UCSD-AML1 (cell line): ENCODE measurements at regions not wholly inside any gene's neighbourhood (a gene's known extent, or its start where the extent isn't known, plus 50 kb on each side); places are given as distances from the start of the nearest gene placed in this dataset.

Experiments used
- DNase-seq: peaks from one replicate; lab custom pipeline; 2025; ENCODE audit not compliant: unreplicated experiment; lab: John Stamatoyannopoulos, UW

GRCh38 chr1:14476170-14476955 is 122.1 kb upstream of the KAZN start:
- no peak for DNase-seq

- no peak for DNase-seq
These were observed 120.4 kb upstream of the KAZN start for GRCh38 chr1:14478120-14478519.

- DNase-seq = no peak
These were observed 118.6 kb upstream of the KAZN start for GRCh38 chr1:14479865-14480264.

GRCh38 chr1:14482784-14483450 is 115.6 kb upstream of the KAZN start:
- no peak for DNase-seq

- no peak for DNase-seq
These were observed 113.2 kb upstream of the KAZN start for GRCh38 chr1:14485285-14485684.

GRCh38 chr1:14486401-14487201 is 111.9 kb upstream of the KAZN start:
- DNase-seq = no peak

- DNase-seq = no peak
These were observed 110.8 kb upstream of the KAZN start for GRCh38 chr1:14487671-14488070.

- no peak for DNase-seq
These were observed 103.6 kb upstream of the KAZN start for GRCh38 chr1:14494911-14495310.

GRCh38 chr1:14495381-14495780 is 103.1 kb upstream of the KAZN start:
- DNase-seq = no peak

GRCh38 chr1:14495996-14496395 is 102.5 kb upstream of the KAZN start:
- no peak for DNase-seq

GRCh38 chr1:14498839-14499238 is 99.6 kb upstream of the KAZN start:
- no peak for DNase-seq

- DNase-seq = no peak
These were observed 99.0 kb upstream of the KAZN start for GRCh38 chr1:14499312-14500040.

GRCh38 chr1:14500041-14500440 is 98.4 kb upstream of the KAZN start:
- DNase-seq = no peak

- no peak for DNase-seq
These were observed 97.6 kb upstream of the KAZN start for GRCh38 chr1:14500912-14501311.

GRCh38 chr1:14504517-14504916 is 94.0 kb upstream of the KAZN start:
- DNase-seq = no peak

- DNase-seq = no peak
These were observed 91.8 kb upstream of the KAZN start for GRCh38 chr1:14506471-14507255.

GRCh38 chr1:14507262-14507661 is 91.2 kb upstream of the KAZN start:
- DNase-seq = no peak

- no peak for DNase-seq
These were observed 89.9 kb upstream of the KAZN start for GRCh38 chr1:14508613-14509012.

GRCh38 chr1:14511166-14511680 is 87.3 kb upstream of the KAZN start:
- no peak for DNase-seq
